Uterus (tissue), 2 donors: ENCODE measurements at regions not wholly inside any gene's neighbourhood (a gene's known extent, or its start where the extent isn't known, plus 50 kb on each side); places are given as distances from the start of the nearest gene placed in this dataset.

Source experiments
- POLR2A ChIP-seq, 2 donors: fragments of 450-650 bp; IDR thresholded peaks; one replicate each; pipeline ENCODE4 v1.6.1; 2016; ENCODE audit warnings: antibody characterized with exemption in 2 of 2, mild to moderate bottlenecking in 1 of 2, moderate library complexity in 1 of 2
- TF ChIP-seq, protein P1 (sequence below), 4 experiments: fragments of 200-600 bp in 2 of 4; fragments of 450-650 bp in 2 of 4; sonication (generic) in 2 of 4; IDR thresholded peaks; one replicate each; pipeline ENCODE4 v1.5.1; 2016 to 2019; ENCODE audit warnings: antibody characterized with exemption in 4 of 4, mild to moderate bottlenecking in 2 of 4, moderate library complexity in 1 of 4

- TF ChIP-seq, protein P1, sequence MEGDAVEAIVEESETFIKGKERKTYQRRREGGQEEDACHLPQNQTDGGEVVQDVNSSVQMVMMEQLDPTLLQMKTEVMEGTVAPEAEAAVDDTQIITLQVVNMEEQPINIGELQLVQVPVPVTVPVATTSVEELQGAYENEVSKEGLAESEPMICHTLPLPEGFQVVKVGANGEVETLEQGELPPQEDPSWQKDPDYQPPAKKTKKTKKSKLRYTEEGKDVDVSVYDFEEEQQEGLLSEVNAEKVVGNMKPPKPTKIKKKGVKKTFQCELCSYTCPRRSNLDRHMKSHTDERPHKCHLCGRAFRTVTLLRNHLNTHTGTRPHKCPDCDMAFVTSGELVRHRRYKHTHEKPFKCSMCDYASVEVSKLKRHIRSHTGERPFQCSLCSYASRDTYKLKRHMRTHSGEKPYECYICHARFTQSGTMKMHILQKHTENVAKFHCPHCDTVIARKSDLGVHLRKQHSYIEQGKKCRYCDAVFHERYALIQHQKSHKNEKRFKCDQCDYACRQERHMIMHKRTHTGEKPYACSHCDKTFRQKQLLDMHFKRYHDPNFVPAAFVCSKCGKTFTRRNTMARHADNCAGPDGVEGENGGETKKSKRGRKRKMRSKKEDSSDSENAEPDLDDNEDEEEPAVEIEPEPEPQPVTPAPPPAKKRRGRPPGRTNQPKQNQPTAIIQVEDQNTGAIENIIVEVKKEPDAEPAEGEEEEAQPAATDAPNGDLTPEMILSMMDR (IDR thresholded peaks at IDR 0.05), result no peak
- no peak for TF ChIP-seq POLR2A (IDR thresholded peaks at IDR 0.05)
Measured at GRCh38 chr10:121340271-121340831, 257.9 kb downstream of the FGFR2 start.
